ENCODE measurements at regions not wholly inside any gene's neighbourhood (a gene's known extent, or its start where the extent isn't known, plus 50 kb on each side); places are given as distances from the start of the nearest gene placed in this dataset.

DNA sequence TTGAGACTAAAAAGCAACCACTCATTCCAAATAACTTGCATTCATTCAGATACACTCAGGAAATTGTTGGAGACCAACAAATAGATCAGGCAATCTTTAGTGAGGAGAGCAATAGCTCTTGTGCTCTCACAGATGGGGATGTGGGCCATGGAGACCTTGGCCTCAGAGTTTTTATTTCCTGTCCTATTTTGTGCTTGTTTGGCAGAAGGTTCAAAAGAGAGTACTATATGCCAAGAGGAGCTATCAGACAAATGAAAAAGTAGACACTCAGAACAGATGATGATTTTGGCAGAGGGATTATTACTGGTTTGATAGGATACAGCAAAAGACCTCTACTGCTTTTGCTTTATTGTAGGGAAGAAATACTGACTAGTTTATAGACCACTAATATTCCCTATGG lies 230.2 kb downstream of the KCNE4 start:
- Mint-ChIP-seq H3K27me3 (ENCODE audit: insufficient read depth) (peaks cover 2% of the 10 kb centered on the region), H3K9me3 (no peaks in the 10 kb centered on the region), H3K36me3 (ENCODE audit: low read depth) (no peaks in the 10 kb centered on the region), H3K4me3 (no peak overlapping the region), H3K27ac (no peak overlapping the region), H3K4me1 (no peaks in the 10 kb centered on the region)
- Histone ChIP-seq H3K4me3 (ENCODE audit: low read length) (no peak overlapping the region), H3K9me3 (ENCODE audit: control insufficient read depth, low read length) (no peaks in the 10 kb centered on the region), H3K36me3 (ENCODE audit: control insufficient read depth, insufficient read depth, low read length) (no peaks in the 10 kb centered on the region), H3K27me3 (ENCODE audit: control insufficient read depth, insufficient read depth, low read length, poor library complexity, severe bottlenecking) (no peaks in the 10 kb centered on the region), H3K27ac (ENCODE audit: low read depth, low read length) (no peak overlapping the region), H3K4me1 (ENCODE audit: control insufficient read depth, insufficient read depth, low read length) (no peaks in the 10 kb centered on the region), H3K9ac (ENCODE audit: extremely low read depth, low read length, poor library complexity, severe bottlenecking) (no peak overlapping the region)
- DNase-seq = no peak
- TF ChIP-seq, protein P1, sequence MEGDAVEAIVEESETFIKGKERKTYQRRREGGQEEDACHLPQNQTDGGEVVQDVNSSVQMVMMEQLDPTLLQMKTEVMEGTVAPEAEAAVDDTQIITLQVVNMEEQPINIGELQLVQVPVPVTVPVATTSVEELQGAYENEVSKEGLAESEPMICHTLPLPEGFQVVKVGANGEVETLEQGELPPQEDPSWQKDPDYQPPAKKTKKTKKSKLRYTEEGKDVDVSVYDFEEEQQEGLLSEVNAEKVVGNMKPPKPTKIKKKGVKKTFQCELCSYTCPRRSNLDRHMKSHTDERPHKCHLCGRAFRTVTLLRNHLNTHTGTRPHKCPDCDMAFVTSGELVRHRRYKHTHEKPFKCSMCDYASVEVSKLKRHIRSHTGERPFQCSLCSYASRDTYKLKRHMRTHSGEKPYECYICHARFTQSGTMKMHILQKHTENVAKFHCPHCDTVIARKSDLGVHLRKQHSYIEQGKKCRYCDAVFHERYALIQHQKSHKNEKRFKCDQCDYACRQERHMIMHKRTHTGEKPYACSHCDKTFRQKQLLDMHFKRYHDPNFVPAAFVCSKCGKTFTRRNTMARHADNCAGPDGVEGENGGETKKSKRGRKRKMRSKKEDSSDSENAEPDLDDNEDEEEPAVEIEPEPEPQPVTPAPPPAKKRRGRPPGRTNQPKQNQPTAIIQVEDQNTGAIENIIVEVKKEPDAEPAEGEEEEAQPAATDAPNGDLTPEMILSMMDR (conservative IDR thresholded peaks at IDR 0.05) = no peak

DNA sequence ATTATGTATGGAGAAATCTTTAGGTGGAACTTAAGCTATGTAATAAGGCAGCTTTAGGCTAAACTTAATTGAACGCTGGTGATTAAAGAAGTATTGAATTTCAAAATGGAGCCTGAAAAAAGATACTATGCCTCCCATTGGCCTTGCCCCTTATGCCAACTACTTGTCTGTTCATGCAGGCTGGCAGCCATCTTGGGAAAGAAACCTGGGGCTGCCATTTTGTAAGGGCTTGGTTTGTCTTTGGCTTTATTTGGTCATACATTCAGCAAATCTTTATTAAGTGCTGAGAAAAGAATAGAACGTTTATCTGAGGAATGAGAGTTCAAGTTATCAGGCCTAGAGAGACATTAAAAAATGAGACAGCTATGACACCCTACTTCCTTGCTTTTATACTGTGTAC lies 231.3 kb downstream of the KCNE4 start:
- Histone ChIP-seq H3K36me3 (ENCODE audit: control insufficient read depth, insufficient read depth, low read length) (no peaks in the 10 kb centered on the region), H3K27ac (ENCODE audit: low read depth, low read length) (no peak overlapping the region), H3K9ac (ENCODE audit: extremely low read depth, low read length, poor library complexity, severe bottlenecking) (no peak overlapping the region), H3K9me3 (ENCODE audit: control insufficient read depth, low read length) (no peaks in the 10 kb centered on the region), H3K4me3 (ENCODE audit: low read length) (no peak overlapping the region), H3K4me1 (ENCODE audit: control insufficient read depth, insufficient read depth, low read length) (no peaks in the 10 kb centered on the region), H3K27me3 (ENCODE audit: control insufficient read depth, insufficient read depth, low read length, poor library complexity, severe bottlenecking) (no peaks in the 10 kb centered on the region)
- Mint-ChIP-seq H3K9me3 (no peaks in the 10 kb centered on the region), H3K27me3 (ENCODE audit: insufficient read depth) (peaks cover 2% of the 10 kb centered on the region), H3K27ac (no peak overlapping the region), H3K4me1 (no peaks in the 10 kb centered on the region), H3K36me3 (ENCODE audit: low read depth) (no peaks in the 10 kb centered on the region), H3K4me3 (no peak overlapping the region)
- TF ChIP-seq, protein P1 (conservative IDR thresholded peaks at IDR 0.05) = no peak
- WGBS, 2 experiments (ENCODE audit: insufficient coverage in 1 of 2, insufficient read length in 1 of 2) = 92 to 96% methylated on average over 2 of the region's 2 CpGs
- DNase-seq = no peak

DNA sequence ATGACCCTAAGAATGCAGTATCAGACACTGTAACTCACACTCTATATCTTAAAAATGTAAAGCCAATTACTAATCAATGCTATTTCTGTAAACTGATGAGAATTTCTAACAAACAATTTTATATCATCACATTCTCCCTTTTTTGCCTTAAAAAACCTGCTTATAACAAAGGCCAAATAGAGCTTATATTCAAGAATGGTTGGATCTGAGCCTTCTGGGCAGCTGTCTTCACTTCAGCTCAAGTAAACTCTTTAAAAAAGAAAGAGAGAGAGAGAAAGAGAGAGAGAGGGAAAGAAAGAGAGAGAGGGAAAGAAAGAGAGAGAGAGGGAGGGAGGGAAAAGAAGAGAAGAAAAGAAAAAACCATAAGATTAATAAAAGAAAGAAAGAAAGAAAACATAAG lies 231.8 kb downstream of the KCNE4 start:
- Histone ChIP-seq H3K9me3 (ENCODE audit: control insufficient read depth, low read length) (no peaks in the 10 kb centered on the region), H3K4me1 (ENCODE audit: control insufficient read depth, insufficient read depth, low read length) (no peaks in the 10 kb centered on the region), H3K36me3 (ENCODE audit: control insufficient read depth, insufficient read depth, low read length) (no peaks in the 10 kb centered on the region), H3K4me3 (ENCODE audit: low read length) (no peak overlapping the region), H3K27ac (ENCODE audit: low read depth, low read length) (no peak overlapping the region), H3K9ac (ENCODE audit: extremely low read depth, low read length, poor library complexity, severe bottlenecking) (no peak overlapping the region), H3K27me3 (ENCODE audit: control insufficient read depth, insufficient read depth, low read length, poor library complexity, severe bottlenecking) (no peaks in the 10 kb centered on the region)
- Mint-ChIP-seq H3K27me3 (ENCODE audit: insufficient read depth) (peaks cover 1% of the 10 kb centered on the region), H3K27ac (no peak overlapping the region), H3K9me3 (no peaks in the 10 kb centered on the region), H3K4me1 (no peaks in the 10 kb centered on the region), H3K36me3 (ENCODE audit: low read depth) (no peaks in the 10 kb centered on the region), H3K4me3 (no peak overlapping the region)
- TF ChIP-seq, protein P1 (conservative IDR thresholded peaks at IDR 0.05) = no peak
- DNase-seq = no peak
